ENCODE measurements at regions not wholly inside any gene's neighbourhood (a gene's known extent, or its start where the extent isn't known, plus 50 kb on each side); places are given as distances from the start of the nearest gene placed in this dataset.

- TF ChIP-seq CTCF (IDR thresholded peaks at IDR 0.05; ENCODE audit: low read depth, low read length, missing control alignments) = no peak
- DNase-seq (ENCODE audit: extremely low read depth, low read depth) = no peak
- H3K4me3 ChIP-seq (replicated peaks; ENCODE audit: low read depth, low read length) = no peak overlapping the region
Observed at GRCh38 chr4:63505714-63506460, 903.4 kb downstream of the TECRL start.

DNA sequence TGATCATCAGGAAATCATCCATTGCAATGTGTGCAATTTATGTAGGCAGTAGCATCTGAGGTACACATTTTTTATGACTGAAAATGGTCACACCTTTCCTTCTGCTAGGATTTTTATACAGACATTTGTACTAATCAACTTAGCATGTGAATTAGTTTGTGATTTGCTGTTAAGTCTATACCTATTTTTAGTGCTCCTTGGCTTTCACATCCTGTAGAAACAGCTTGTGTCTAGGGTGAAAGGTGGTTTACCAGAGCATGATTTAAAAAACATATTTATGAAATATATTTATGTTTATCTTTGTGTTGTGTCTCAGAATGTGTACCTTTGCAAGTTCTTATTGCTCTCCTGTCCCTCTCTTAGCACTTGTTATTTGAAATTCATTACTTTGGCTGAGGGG lies 916.0 kb downstream of the TECRL start:
- H3K4me3 ChIP-seq (replicated peaks; ENCODE audit: low read depth, low read length) = no peak overlapping the region
- DNase-seq (ENCODE audit: extremely low read depth, low read depth) = no peak
- TF ChIP-seq CTCF (IDR thresholded peaks at IDR 0.05; ENCODE audit: low read depth, low read length, missing control alignments) = no peak

DNA sequence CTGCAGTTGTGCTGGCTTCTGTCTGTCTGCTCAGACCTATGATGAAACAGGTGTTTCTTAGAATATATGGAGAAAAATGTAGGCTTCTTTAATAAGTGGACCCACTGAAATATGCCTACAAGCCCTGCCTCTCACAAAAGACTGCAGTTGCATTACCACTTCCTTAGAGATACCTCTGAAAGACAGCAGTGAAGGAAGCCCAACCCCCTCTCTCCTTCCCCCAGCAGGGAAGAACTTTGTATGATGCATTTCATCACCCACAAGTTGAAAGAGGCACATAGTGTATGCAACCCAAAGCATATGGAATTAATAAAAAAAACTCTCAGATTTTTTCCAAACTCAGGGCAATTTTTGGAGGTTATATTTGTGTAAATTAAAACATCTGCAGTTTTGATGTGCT lies 916.7 kb downstream of the TECRL start:
- no peak overlapping the region for H3K4me3 ChIP-seq (replicated peaks; ENCODE audit: low read depth, low read length)
- no peak for DNase-seq (ENCODE audit: extremely low read depth, low read depth)
- TF ChIP-seq CTCF (IDR thresholded peaks at IDR 0.05; ENCODE audit: low read depth, low read length, missing control alignments) = no peak

DNA sequence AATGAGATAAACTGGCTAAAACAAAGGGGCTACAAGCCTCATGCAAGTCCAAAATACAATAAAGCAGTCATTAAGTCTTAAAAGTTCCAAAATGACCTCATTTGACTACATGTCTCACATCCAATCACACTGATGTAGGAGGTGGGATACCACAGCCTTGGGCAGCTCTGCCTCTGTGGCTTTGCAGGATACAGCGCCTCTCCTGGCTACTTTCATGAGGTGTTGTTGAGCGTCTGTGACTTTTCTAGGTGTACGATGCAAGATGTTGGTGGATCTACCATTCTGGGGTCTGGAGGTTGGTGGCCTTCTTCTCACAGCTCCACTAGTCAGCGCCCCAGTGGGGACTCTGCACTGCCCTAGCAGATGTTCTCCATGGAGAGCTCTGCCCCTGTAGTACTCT lies 944.9 kb downstream of the TECRL start:
- no peak for TF ChIP-seq CTCF (IDR thresholded peaks at IDR 0.05; ENCODE audit: low read depth, low read length, missing control alignments)
- no peak overlapping the region for H3K4me3 ChIP-seq (replicated peaks; ENCODE audit: low read depth, low read length)
- DNase-seq (ENCODE audit: extremely low read depth, low read depth) = no peak

GRCh38 chr4:63460075-63460474 lies 949.2 kb downstream of the TECRL start:
- TF ChIP-seq CTCF (IDR thresholded peaks at IDR 0.05; ENCODE audit: low read depth, low read length, missing control alignments) = no peak
- DNase-seq (ENCODE audit: extremely low read depth, low read depth) = no peak
- no peak overlapping the region for H3K4me3 ChIP-seq (replicated peaks; ENCODE audit: low read depth, low read length)

DNA sequence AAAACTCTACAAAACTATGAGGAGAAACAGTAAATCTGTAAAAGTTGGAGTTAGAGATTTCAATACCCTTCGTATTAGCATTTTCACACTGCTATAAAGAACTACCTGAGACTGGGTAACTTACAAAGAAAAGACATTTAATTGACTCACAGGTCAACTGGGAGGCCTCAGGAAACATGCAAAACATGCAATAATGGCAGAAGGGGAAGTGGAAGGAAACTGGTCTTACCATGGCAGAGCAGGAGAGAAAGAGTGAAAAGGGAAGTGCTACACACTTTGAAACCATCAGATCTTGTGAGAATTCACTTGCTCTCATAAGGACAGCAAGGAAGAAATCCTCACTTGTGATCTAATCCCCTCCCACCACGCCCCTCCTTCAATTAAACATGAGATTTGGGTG lies 949.9 kb downstream of the TECRL start:
- TF ChIP-seq CTCF (IDR thresholded peaks at IDR 0.05; ENCODE audit: low read depth, low read length, missing control alignments) = no peak
- H3K4me3 ChIP-seq (replicated peaks; ENCODE audit: low read depth, low read length) = no peak overlapping the region
- no peak for DNase-seq (ENCODE audit: extremely low read depth, low read depth)

DNA sequence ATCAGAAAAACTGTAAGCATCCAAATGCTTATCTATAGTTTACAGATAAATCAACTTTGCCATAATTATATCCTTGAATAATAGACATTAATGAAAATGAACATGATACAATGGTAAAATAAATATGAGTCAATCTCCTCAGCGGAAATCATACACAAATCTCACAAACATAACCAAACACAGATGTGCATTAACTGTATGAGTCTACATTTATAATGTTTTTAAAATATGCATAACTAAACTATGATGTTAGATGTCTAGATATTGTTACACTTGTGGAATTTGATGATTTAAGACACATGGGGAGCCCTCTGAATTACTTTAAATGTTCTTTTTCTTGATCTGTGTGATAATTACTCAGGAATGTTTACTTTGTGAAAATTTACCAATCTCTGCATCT lies 951.2 kb downstream of the TECRL start:
- no peak for TF ChIP-seq CTCF (IDR thresholded peaks at IDR 0.05; ENCODE audit: low read depth, low read length, missing control alignments)
- H3K4me3 ChIP-seq (replicated peaks; ENCODE audit: low read depth, low read length) = no peak overlapping the region

More for the DNA sequence above, 951.2 kb downstream of the TECRL start:
- DNase-seq (ENCODE audit: extremely low read depth, low read depth) = no peak
